ENCODE measurements at regions not wholly inside any gene's neighbourhood (a gene's known extent, or its start where the extent isn't known, plus 50 kb on each side); places are given as distances from the start of the nearest gene placed in this dataset.

DNA sequence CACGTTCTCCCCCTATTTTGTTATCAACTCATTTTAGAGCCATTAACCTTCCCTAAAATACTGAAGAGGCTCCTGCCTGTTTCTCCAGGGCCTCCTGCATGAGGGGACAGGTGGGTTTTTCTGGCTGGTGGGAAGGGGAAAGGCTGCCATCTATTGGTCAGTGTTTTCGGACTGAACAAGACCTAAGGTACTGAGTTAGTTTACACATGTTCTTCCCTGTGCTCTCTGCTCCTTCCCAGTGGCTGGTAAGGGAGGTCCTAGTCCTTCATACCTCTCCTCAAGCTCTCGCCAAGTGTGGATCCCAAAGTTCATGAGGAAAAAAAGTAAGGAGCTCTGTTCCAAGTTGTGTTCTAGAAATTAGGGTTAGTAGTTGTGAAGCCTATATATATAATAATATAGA is 357.5 kb downstream of the FSCB start:
- no TSS peak for BruUV-seq (replicated peaks)
- intact Hi-C loops (cut with micrococcal nuclease; ENCODE audit: unreplicated experiment), result loop anchor here (5.0 kb wide), 1 partner anchor 508 kb away; no protein-coding TSS in a partner anchor
- H3K4me1 ChIP-seq (ENCODE audit: insufficient read depth, low read length, poor library complexity, severe bottlenecking), result peaks cover 8% of the 10 kb centered on the region
- no peak for TF ChIP-seq EZH2 (IDR thresholded peaks at IDR 0.05; ENCODE audit: borderline replicate concordance, low read depth, low read length, poor library complexity, severe bottlenecking)
- TF ChIP-seq, protein P1, sequence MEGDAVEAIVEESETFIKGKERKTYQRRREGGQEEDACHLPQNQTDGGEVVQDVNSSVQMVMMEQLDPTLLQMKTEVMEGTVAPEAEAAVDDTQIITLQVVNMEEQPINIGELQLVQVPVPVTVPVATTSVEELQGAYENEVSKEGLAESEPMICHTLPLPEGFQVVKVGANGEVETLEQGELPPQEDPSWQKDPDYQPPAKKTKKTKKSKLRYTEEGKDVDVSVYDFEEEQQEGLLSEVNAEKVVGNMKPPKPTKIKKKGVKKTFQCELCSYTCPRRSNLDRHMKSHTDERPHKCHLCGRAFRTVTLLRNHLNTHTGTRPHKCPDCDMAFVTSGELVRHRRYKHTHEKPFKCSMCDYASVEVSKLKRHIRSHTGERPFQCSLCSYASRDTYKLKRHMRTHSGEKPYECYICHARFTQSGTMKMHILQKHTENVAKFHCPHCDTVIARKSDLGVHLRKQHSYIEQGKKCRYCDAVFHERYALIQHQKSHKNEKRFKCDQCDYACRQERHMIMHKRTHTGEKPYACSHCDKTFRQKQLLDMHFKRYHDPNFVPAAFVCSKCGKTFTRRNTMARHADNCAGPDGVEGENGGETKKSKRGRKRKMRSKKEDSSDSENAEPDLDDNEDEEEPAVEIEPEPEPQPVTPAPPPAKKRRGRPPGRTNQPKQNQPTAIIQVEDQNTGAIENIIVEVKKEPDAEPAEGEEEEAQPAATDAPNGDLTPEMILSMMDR (conservative IDR thresholded peaks at IDR 0.05; ENCODE audit: low read depth, low read length), result peak; percentile 66
- ChIA-PET CTCF (no interaction called here), POLR2A (ENCODE audit: low non-redundant PET) (no interaction called here)
- H3K36me3 ChIP-seq (ENCODE audit: insufficient read depth, low read length, poor library complexity, severe bottlenecking), result no peaks in the 10 kb centered on the region
- no peak overlapping the region for H3K27ac ChIP-seq (ENCODE audit: low read depth, low read length, poor library complexity, severe bottlenecking)
- peak; percentile 72 for DNase-seq (ENCODE audit: low spot score)
- H3K27me3 ChIP-seq (replicated peaks; ENCODE audit: insufficient read depth, low read depth, low read length, poor library complexity), result no peaks in the 10 kb centered on the region
- no peaks in the 10 kb centered on the region for H3K9me3 ChIP-seq (ENCODE audit: low read depth, low read length, poor library complexity, severe bottlenecking)
- H3K4me3 ChIP-seq (ENCODE audit: low read depth, low read length, poor library complexity, severe bottlenecking), result no peak overlapping the region

DNA sequence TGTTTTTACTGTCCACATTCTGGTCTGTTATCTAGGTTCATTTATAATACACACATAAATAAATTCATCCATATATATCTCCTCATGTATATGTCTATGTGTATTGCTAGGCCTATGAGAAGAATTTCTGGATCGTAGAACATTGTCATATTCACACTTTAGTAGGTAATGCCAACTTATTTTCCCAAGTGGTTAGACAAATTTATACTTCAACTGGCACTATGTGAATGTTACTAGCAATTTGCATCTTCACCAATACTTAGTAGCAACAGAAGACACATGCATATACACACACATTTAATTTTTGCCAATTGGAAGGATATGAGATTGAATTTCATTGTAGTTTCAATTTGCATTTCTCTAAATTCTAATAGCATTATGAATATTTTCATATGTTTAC is 365.1 kb downstream of the FSCB start:
- H3K36me3 ChIP-seq (ENCODE audit: insufficient read depth, low read length, poor library complexity, severe bottlenecking), result no peaks in the 10 kb centered on the region
- H3K9me3 ChIP-seq (ENCODE audit: low read depth, low read length, poor library complexity, severe bottlenecking), result no peaks in the 10 kb centered on the region
- no peaks in the 10 kb centered on the region for H3K27me3 ChIP-seq (replicated peaks; ENCODE audit: insufficient read depth, low read depth, low read length, poor library complexity)
- CTCF ChIA-PET, result no interaction called here
- POLR2A ChIA-PET (ENCODE audit: low non-redundant PET), result no interaction called here
- no peak overlapping the region for H3K27ac ChIP-seq (ENCODE audit: low read depth, low read length, poor library complexity, severe bottlenecking)
- no peak overlapping the region for H3K4me3 ChIP-seq (ENCODE audit: low read depth, low read length, poor library complexity, severe bottlenecking)
- BruUV-seq (replicated peaks), result no TSS peak
- intact Hi-C loops (cut with micrococcal nuclease; ENCODE audit: unreplicated experiment), result no loop called here
- no peak for DNase-seq (ENCODE audit: low spot score)
- TF ChIP-seq, protein P1 (conservative IDR thresholded peaks at IDR 0.05; ENCODE audit: low read depth, low read length), result no peak
- no peak for TF ChIP-seq EZH2 (IDR thresholded peaks at IDR 0.05; ENCODE audit: borderline replicate concordance, low read depth, low read length, poor library complexity, severe bottlenecking)
- H3K4me1 ChIP-seq (ENCODE audit: insufficient read depth, low read length, poor library complexity, severe bottlenecking), result no peaks in the 10 kb centered on the region

DNA sequence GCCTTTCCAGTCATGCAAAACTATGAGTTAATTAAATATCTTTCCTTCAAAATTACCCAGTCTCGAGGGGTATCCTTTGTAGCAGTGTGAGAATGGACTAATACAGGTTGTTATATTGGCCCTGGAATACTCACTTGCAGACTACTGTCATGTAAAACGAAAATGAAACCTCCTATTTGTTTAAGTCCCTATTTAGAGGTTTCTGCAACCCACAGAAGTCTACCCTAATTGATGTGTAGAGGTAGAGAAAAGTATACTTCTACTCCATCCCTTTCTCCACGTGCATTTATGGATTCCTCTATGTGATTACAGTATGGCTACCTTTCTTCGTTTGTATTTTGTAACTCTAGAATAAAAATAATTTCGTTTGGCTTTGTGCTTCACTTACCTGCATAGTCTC is 371.1 kb downstream of the FSCB start:
- ChIA-PET POLR2A (ENCODE audit: low non-redundant PET) (no interaction called here), CTCF (no interaction called here)
- Histone ChIP-seq H3K4me3 (ENCODE audit: low read depth, low read length, poor library complexity, severe bottlenecking) (no peak overlapping the region), H3K36me3 (ENCODE audit: insufficient read depth, low read length, poor library complexity, severe bottlenecking) (no peaks in the 10 kb centered on the region), H3K27ac (ENCODE audit: low read depth, low read length, poor library complexity, severe bottlenecking) (no peak overlapping the region), H3K4me1 (ENCODE audit: insufficient read depth, low read length, poor library complexity, severe bottlenecking) (no peaks in the 10 kb centered on the region), H3K9me3 (ENCODE audit: low read depth, low read length, poor library complexity, severe bottlenecking) (no peaks in the 10 kb centered on the region), H3K27me3 (replicated peaks; ENCODE audit: insufficient read depth, low read depth, low read length, poor library complexity) (no peaks in the 10 kb centered on the region)
- intact Hi-C loops (cut with micrococcal nuclease; ENCODE audit: unreplicated experiment), result no loop called here
- no peak for DNase-seq (ENCODE audit: low spot score)
- no TSS peak for BruUV-seq (replicated peaks)
- TF ChIP-seq, protein P1 (conservative IDR thresholded peaks at IDR 0.05; ENCODE audit: low read depth, low read length), result no peak
- TF ChIP-seq EZH2 (IDR thresholded peaks at IDR 0.05; ENCODE audit: borderline replicate concordance, low read depth, low read length, poor library complexity, severe bottlenecking), result no peak
